Spleen (tissue), 11 donors: ENCODE measurements at regions not wholly inside any gene's neighbourhood (a gene's known extent, or its start where the extent isn't known, plus 50 kb on each side); places are given as distances from the start of the nearest gene placed in this dataset.

Experiments
- DNase-seq: peaks from one replicate; pipeline ENCODE4 v3.0.0-alpha.2; 2020
- H3K27ac ChIP-seq, 8 donors: fragments of 200-600 bp; sonication (generic) in 7 of 8; 1 replicate in 4 of 8; 2 replicates in 4 of 8; pipeline versions ENCODE4 v1.5.0 to v1.8.0; 2016 to 2021; ENCODE audit warnings: inconsistent platforms in 4 of 8, mild to moderate bottlenecking in 4 of 8, moderate library complexity in 1 of 8
- H3K27me3 ChIP-seq, 7 donors: fragments of 200-600 bp; sonication (generic) in 6 of 7; replicated peaks in 1 of 7; 1 replicate in 4 of 7; 2 replicates in 3 of 7; pipeline versions ENCODE4 v1.5.0 to v1.8.0; 2016 to 2021; ENCODE audit warnings: inconsistent platforms in 3 of 7, mild to moderate bottlenecking in 1 of 7
- H3K36me3 ChIP-seq, 6 donors: fragments of 200-600 bp; sonication (generic) in 5 of 6; 1 replicate in 4 of 6; 2 replicates in 2 of 6; pipeline versions ENCODE4 v1.5.0 to v1.8.0; 2016 to 2021; ENCODE audit warnings: inconsistent platforms in 2 of 6
- H3K4me1 ChIP-seq, 6 donors: fragments of 200-600 bp; sonication (generic) in 5 of 6; 1 replicate in 3 of 6; 2 replicates in 3 of 6; pipeline versions ENCODE4 v1.5.0 to v1.8.0; 2016 to 2021; ENCODE audit warnings: inconsistent platforms in 3 of 6
- H3K4me3 ChIP-seq, 8 donors: fragments of 200-600 bp; sonication (generic) in 7 of 8; 1 replicate in 4 of 8; 2 replicates in 4 of 8; pipeline versions ENCODE4 v1.5.0 to v1.8.0; 2016 to 2021; ENCODE audit warnings: inconsistent platforms in 4 of 8, mild to moderate bottlenecking in 4 of 8, moderate library complexity in 2 of 8
- H3K9me3 ChIP-seq, 8 donors: fragments of 200-600 bp; sonication (generic) in 7 of 8; 1 replicate in 4 of 8; 2 replicates in 4 of 8; pipeline versions ENCODE4 v1.5.0 to v1.8.0; 2016 to 2021; ENCODE audit warnings: inconsistent platforms in 4 of 8
- POLR2A ChIP-seq, 3 donors: fragments of 450-650 bp; IDR thresholded peaks; one replicate each; pipeline ENCODE4 v1.5.1; 2017; ENCODE audit warnings: antibody characterized with exemption in 3 of 3, mild to moderate bottlenecking in 1 of 3
- POLR2AphosphoS5 ChIP-seq, 3 donors: sonication (generic); formaldehyde crosslinking; IDR thresholded peaks; one replicate each; pipeline ENCODE4 v1.5.1; 2017; ENCODE audit warnings: antibody characterized with exemption in 3 of 3
- WGBS, 5 donors: extraction: QIAGEN DNeasy Blood & Tissue Kit in 3 of 5; methylation state at CpG; one replicate each; pipeline versions ENCODE4 v1.1.5 to v1.1.7; 2013 to 2018; 5-methylcytosine and 5-hydroxymethylcytosine counted together
- intact Hi-C: fragments of 100-400 bp; cut with DNase I; formaldehyde crosslinking; loops from one replicate; pipeline ENCODE4 v1.15.0; 2023; ENCODE audit warnings: low total_unique reads
- TF ChIP-seq, protein P1 (sequence below), 11 experiments: fragments of 200-600 bp in 7 of 11; fragments of 450-650 bp in 4 of 11; sonication (generic) in 4 of 11; IDR thresholded peaks in 8 of 11; conservative IDR thresholded peaks in 3 of 11; 1 replicate in 7 of 11; 2 replicates in 4 of 11; pipeline versions ENCODE4 v1.4.0 to v1.8.0; 2016 to 2021; ENCODE audit warnings: antibody characterized with exemption in 11 of 11, inconsistent platforms in 4 of 11, mild to moderate bottlenecking in 1 of 11
- donor health status: healthy with polysubstance abuse.
- donor health status: DM: no; HTN: no; CAD: no; lungs with moderate emphysema.
- donor health status: DM: no; HTN: no; CAD: no.
- donor health status: Bipolar disorder and iron deficiency.
- donor health status: healthy.
- donor health status: DM: no; HTN: no; CAD: no.
- donor health status: DM: yes; HTN: yes; CAD: no.

DNA sequence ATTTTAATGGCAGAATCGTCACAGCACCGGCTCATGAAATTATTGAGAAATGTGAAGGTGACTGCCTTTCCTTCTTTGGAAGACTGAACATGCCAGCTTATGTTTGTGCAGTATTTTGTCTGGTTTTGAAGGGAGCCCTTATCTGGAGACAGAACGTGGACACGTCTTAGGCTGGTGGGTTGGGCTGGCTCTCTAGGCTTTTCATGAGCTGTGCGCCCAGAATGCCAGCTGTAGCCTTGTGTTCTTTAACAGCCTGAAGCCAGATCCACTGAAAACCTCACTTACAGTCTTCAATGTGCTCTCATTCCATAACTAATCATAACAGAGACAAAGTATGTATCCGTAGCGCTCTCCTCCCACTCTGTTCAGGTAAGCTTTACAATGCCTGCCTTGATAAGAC is 184.4 kb upstream of the HTR2A start:
- H3K27ac ChIP-seq, result no peak overlapping the region
- H3K27me3 ChIP-seq, result no peaks in the 10 kb centered on the region
- no peak for DNase-seq
- H3K4me3 ChIP-seq, result no peak overlapping the region
- H3K36me3 ChIP-seq, result no peaks in the 10 kb centered on the region
- intact Hi-C loops, result no loop called here
- no peak for TF ChIP-seq POLR2A (IDR thresholded peaks at IDR 0.05)
- H3K4me1 ChIP-seq, result no peaks in the 10 kb centered on the region
- H3K9me3 ChIP-seq, result peaks cover 0 to 15% (median 0%) of the 10 kb centered on the region in 8 donors
- 70 to 88% (median 81%) methylated on average over 7 of the region's 7 CpGs for WGBS, 5 donors

- 64 to 88% (median 76%) methylated on average over 2 of the region's 2 CpGs for whole genome bisulfite sequencing, 5 donors
- no peak for TF ChIP-seq POLR2A (IDR thresholded peaks at IDR 0.05)
- TF ChIP-seq POLR2AphosphoS5 (IDR thresholded peaks at IDR 0.05), result no peak
- TF ChIP-seq, protein P1, sequence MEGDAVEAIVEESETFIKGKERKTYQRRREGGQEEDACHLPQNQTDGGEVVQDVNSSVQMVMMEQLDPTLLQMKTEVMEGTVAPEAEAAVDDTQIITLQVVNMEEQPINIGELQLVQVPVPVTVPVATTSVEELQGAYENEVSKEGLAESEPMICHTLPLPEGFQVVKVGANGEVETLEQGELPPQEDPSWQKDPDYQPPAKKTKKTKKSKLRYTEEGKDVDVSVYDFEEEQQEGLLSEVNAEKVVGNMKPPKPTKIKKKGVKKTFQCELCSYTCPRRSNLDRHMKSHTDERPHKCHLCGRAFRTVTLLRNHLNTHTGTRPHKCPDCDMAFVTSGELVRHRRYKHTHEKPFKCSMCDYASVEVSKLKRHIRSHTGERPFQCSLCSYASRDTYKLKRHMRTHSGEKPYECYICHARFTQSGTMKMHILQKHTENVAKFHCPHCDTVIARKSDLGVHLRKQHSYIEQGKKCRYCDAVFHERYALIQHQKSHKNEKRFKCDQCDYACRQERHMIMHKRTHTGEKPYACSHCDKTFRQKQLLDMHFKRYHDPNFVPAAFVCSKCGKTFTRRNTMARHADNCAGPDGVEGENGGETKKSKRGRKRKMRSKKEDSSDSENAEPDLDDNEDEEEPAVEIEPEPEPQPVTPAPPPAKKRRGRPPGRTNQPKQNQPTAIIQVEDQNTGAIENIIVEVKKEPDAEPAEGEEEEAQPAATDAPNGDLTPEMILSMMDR (IDR thresholded peaks at IDR 0.05 in 8 of 11, conservative IDR thresholded peaks at IDR 0.05 in 3 of 11), result no peak
- H3K36me3 ChIP-seq, result no peaks in the 10 kb centered on the region
- H3K9me3 ChIP-seq, result peaks cover 0 to 21% (median 0%) of the 10 kb centered on the region in 8 donors
- no peak overlapping the region for H3K27ac ChIP-seq
- no peak overlapping the region for H3K4me3 ChIP-seq
- no peaks in the 10 kb centered on the region for H3K4me1 ChIP-seq
- intact Hi-C loops, result no loop called here
- H3K27me3 ChIP-seq, result no peaks in the 10 kb centered on the region
- no peak for DNase-seq
These were observed 183.8 kb upstream of the HTR2A start for GRCh38 chr13:47080621-47081020.

- H3K9me3 ChIP-seq, result peaks cover 0 to 47% (median 24%) of the 10 kb centered on the region in 8 donors
- no peak overlapping the region for H3K4me3 ChIP-seq
- no peaks in the 10 kb centered on the region for H3K27me3 ChIP-seq
- H3K27ac ChIP-seq, result no peak overlapping the region
- intact Hi-C loops, result no loop called here
- H3K36me3 ChIP-seq, result no peaks in the 10 kb centered on the region
- H3K4me1 ChIP-seq, result no peaks in the 10 kb centered on the region
- TF ChIP-seq POLR2A (IDR thresholded peaks at IDR 0.05) (no peak), POLR2AphosphoS5 (IDR thresholded peaks at IDR 0.05) (no peak)
- TF ChIP-seq, protein P1 (IDR thresholded peaks at IDR 0.05 in 8 of 11, conservative IDR thresholded peaks at IDR 0.05 in 3 of 11), result no peak
- WGBS, 5 donors, result 52 to 73% (median 66%) methylated on average over 2 of the region's 2 CpGs
- no peak for DNase-seq
These were observed 179.6 kb upstream of the HTR2A start for GRCh38 chr13:47076500-47076899.

GRCh38 chr13:47069133-47069532 is 172.3 kb upstream of the HTR2A start:
- Histone ChIP-seq H3K36me3 (no peaks in the 10 kb centered on the region), H3K4me1 (no peaks in the 10 kb centered on the region), H3K27ac (no peak overlapping the region), H3K9me3 (peaks cover 0 to 14% (median 9%) of the 10 kb centered on the region in 8 donors), H3K4me3 (no peak overlapping the region), H3K27me3 (no peaks in the 10 kb centered on the region)
- no peak for DNase-seq
- intact Hi-C loops, result no loop called here
- 56 to 89% (median 76%) methylated on average over 3 of the region's 3 CpGs for WGBS, 5 donors
- TF ChIP-seq, protein P1 (IDR thresholded peaks at IDR 0.05 in 8 of 11, conservative IDR thresholded peaks at IDR 0.05 in 3 of 11), result no peak
- TF ChIP-seq POLR2AphosphoS5 (IDR thresholded peaks at IDR 0.05), result no peak
- no peak for TF ChIP-seq POLR2A (IDR thresholded peaks at IDR 0.05)

DNA sequence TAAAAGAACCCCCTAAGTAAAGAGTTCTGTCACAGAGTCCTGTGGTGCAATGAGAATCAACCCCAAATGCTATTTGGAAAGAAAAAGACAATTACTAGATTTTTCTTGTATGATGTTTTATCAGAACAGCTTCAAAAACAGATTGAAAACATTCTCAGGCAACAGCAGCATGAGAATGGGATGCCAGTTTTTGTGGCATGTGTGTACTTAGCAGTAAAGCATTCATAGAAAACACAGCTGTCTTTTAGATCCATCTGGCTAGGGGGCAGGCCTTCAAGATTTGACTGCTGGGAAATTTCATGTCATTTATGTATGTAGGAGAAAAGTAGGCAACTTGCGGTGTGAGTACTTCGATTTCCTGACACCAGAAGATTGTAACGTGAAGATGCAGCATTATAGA is 170.5 kb upstream of the HTR2A start:
- Histone ChIP-seq H3K9me3 (peaks cover 0 to 17% (median 15%) of the 10 kb centered on the region in 8 donors), H3K27me3 (no peaks in the 10 kb centered on the region), H3K4me3 (no peak overlapping the region), H3K27ac (no peak overlapping the region), H3K4me1 (no peaks in the 10 kb centered on the region), H3K36me3 (no peaks in the 10 kb centered on the region)
- 83 to 92% (median 85%) methylated on average over 3 of the region's 3 CpGs for WGBS, 5 donors
- intact Hi-C loops, result no loop called here
- TF ChIP-seq POLR2A (IDR thresholded peaks at IDR 0.05) (no peak), POLR2AphosphoS5 (IDR thresholded peaks at IDR 0.05) (no peak)
- TF ChIP-seq, protein P1 (IDR thresholded peaks at IDR 0.05 in 8 of 11, conservative IDR thresholded peaks at IDR 0.05 in 3 of 11), result no peak
- no peak for DNase-seq
